GM12878 (cell line): ENCODE measurements at regions not wholly inside any gene's neighbourhood (a gene's known extent, or its start where the extent isn't known, plus 50 kb on each side); places are given as distances from the start of the nearest gene placed in this dataset.
"Not testable (repeated sequence)": the region's sequence is repeated elsewhere in the genome, so short reads cannot be mapped to it uniquely, and the experiment has no call there.

ENCODE experiments used
- ATAC-seq: fragments of 200-7000 bp; cut with Tn5 transposase; 3 replicates; pipeline ENCODE4 v1.9.1; 2020; ENCODE audit warnings: mild to moderate bottlenecking, moderate library complexity
- BruUV-seq: library from RNA; stranded (reverse); fragments of 400-500 nt; replicated peaks from 2 replicates; lab custom pipeline; 2021; lab: Mats Ljungman, UMichigan
- CTCF ChIA-PET: fragments of 300-600 bp; sonication (Branson Sonifier 250); formaldehyde crosslinking; extraction: SDS; loops from one replicate; lab custom pipeline; 2021; ENCODE audit warnings: inconsistent platforms; lab: Yijun Ruan, JAX
- POLR2A ChIA-PET: fragments of 350-600 bp; formaldehyde crosslinking; extraction: SDS; loops from one replicate; lab custom pipeline; 2021; ENCODE audit warnings: inconsistent platforms; lab: Charles Lee
- RAD21 ChIA-PET: fragments of 300-600 bp; sonication (Branson Sonifier 250); formaldehyde crosslinking; loops from one replicate; lab custom pipeline; 2023; ENCODE audit warnings: antibody characterized with exemption; ENCODE audit not compliant: unreplicated experiment; lab: Charles Lee
- SMC1A ChIA-PET: fragments of 300-600 bp; sonication (Branson Sonifier 250); formaldehyde crosslinking; loops from one replicate; lab custom pipeline; 2023; ENCODE audit not compliant: unreplicated experiment, uncharacterized antibody; lab: Charles Lee
- DNase-seq: peaks from one replicate; pipeline ENCODE4 v3.0.0-alpha.2; 2011; ENCODE audit warnings: low read depth, low spot score
- FAIRE-seq: peaks from 3 replicates; lab custom pipeline; 2011; peaks lifted over from hg19 to GRCh38; lab: Jason Lieb, UNC
- H2AFZ ChIP-seq: 2 replicates; pipeline ENCODE4 v1.6.0; 2011; ENCODE audit warnings: low read depth, low read length, control low read depth; ENCODE audit not compliant: control insufficient read depth
- H3K27ac ChIP-seq: 2 replicates; pipeline ENCODE4 v1.5.1; 2011; ENCODE audit warnings: control low read depth; ENCODE audit not compliant: control insufficient read depth, insufficient read depth
- H3K27me3 ChIP-seq, 2 experiments: replicated peaks in 1 of 2; 2 replicates each; pipeline versions ENCODE4 v1.6.0 to v1.6.1; 2011; ENCODE audit warnings: low read length in 1 of 2; ENCODE audit not compliant: control insufficient read depth in 2 of 2, insufficient read depth in 2 of 2
- H3K36me3 ChIP-seq, 2 experiments: 2 replicates each; pipeline ENCODE4 v1.5.1; 2011; ENCODE audit warnings: low read length in 1 of 2; ENCODE audit not compliant: control insufficient read depth in 2 of 2, insufficient read depth in 2 of 2
- H3K4me1 ChIP-seq: 2 replicates; pipeline ENCODE4 v1.6.1; 2011; ENCODE audit warnings: mild to moderate bottlenecking, low read length, moderate library complexity, mixed read lengths; ENCODE audit not compliant: control insufficient read depth, insufficient read depth
- H3K4me2 ChIP-seq: 2 replicates; pipeline ENCODE4 v1.6.0; 2011; ENCODE audit warnings: control low read depth; ENCODE audit not compliant: control insufficient read depth, insufficient read depth
- H3K4me3 ChIP-seq: fragments of 200-600 bp; sonication (generic); 2 replicates; pipeline ENCODE4 v1.5.1; 2016
- H3K79me2 ChIP-seq: 2 replicates; pipeline ENCODE4 v1.6.0; 2011; ENCODE audit warnings: low read length; ENCODE audit not compliant: control insufficient read depth, insufficient read depth
- H3K9ac ChIP-seq: 2 replicates; pipeline ENCODE4 v1.8.0; 2011; ENCODE audit warnings: low read length, control low read depth, mixed read lengths; ENCODE audit not compliant: control insufficient read depth, insufficient read depth
- H3K9me3 ChIP-seq: replicated peaks from 3 replicates; pipeline ENCODE4 v1.5.1; 2011; ENCODE audit warnings: mild to moderate bottlenecking, low read length; ENCODE audit not compliant: control insufficient read depth, insufficient read depth
- H4K20me1 ChIP-seq: 2 replicates; pipeline ENCODE4 v1.6.0; 2011; ENCODE audit not compliant: control insufficient read depth, insufficient read depth
- RAD21 ChIP-seq: IDR thresholded peaks from 2 replicates; pipeline ENCODE4 v1.6.1; 2011; ENCODE audit warnings: mild to moderate bottlenecking, low read depth, low read length, moderate library complexity; ENCODE audit not compliant: insufficient read depth
- SPI1 ChIP-seq: IDR thresholded peaks from 2 replicates; pipeline ENCODE4 v1.6.1; 2011; ENCODE audit warnings: low read depth, mild to moderate bottlenecking, low read length, moderate library complexity, borderline replicate concordance; ENCODE audit not compliant: insufficient read depth
- TAF1 ChIP-seq: IDR thresholded peaks from 2 replicates; pipeline ENCODE4 v1.6.1; 2011; ENCODE audit warnings: mild to moderate bottlenecking, low read depth, low read length, borderline replicate concordance
- ZSCAN29 ChIP-seq: fragments of 450-650 bp; IDR thresholded peaks from 2 replicates; pipeline ENCODE4 v1.6.1; 2017; ENCODE audit warnings: mild to moderate bottlenecking, moderate library complexity
- WGBS: methylation state at CpG from one replicate; pipeline ENCODE4 v1.1.6; 2016; ENCODE audit warnings: low lambda C conversion rate; ENCODE audit not compliant: insufficient replicate concordance, insufficient coverage; ENCODE audit errors: missing lambda C conversion rate; 5-methylcytosine and 5-hydroxymethylcytosine counted together
- in situ Hi-C: fragments of 300-500 bp; cut with MboI; formaldehyde crosslinking; loops from 9 replicates; pipeline ENCODE4 v1.14.3; 2018; ENCODE audit warnings: mixed read lengths
- intact Hi-C: fragments of 100-400 bp; cut with micrococcal nuclease; formaldehyde crosslinking; loops from one replicate; pipeline ENCODE4 v1.14.2; 2022; ENCODE audit not compliant: unreplicated experiment

DNA sequence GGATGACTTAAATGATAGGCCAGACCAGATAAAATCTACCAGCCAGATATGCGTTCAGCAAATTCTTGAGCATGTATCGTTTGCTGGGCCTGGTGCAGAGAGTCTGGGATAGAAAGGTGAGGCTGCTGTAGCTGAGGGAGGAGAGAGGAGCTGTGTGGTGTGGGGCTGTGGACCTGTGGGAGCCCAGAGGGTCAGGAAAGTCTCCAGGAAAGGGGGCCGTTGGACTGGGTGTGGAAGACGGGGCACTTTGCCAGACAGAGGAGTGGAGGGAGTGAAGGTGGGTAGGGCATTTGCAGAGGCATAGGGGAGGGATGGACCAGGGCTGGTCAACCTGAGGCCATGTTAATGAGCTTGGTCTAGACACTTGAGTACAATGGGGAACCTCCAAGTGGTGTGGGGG, 124.7 kb upstream of the UNC5B start (continued):
- TF ChIP-seq TAF1 = no peak
- TF ChIP-seq, all 136 proteins: peak for 0

DNA sequence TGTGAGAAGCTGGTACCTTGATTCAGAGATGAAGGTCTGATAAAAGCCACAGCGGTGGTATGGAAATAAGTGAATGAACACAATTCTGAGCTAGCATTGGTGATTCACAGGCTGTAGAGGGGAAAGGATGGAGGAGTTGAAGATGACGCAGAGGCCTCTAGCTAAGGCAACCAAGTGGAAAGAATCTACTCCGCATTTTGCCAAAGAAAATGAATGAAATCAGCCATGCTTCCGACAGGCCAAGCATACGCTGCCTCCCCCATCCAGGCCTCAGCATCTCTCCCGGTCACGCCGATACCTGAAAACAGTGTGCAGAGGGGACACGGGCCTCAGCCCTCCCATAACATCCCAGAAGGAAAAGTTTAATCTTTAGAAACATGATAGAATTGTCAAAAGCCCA, 124.3 kb upstream of the UNC5B start:
- 48% methylated on average over 9 of the region's 9 CpGs for WGBS
- Histone ChIP-seq H3K4me1 (no peaks in the 10 kb centered on the region), H3K27me3 (no peaks in the 10 kb centered on the region; a peak in 1 of 4 replicates), H4K20me1 (no peaks in the 10 kb centered on the region), H3K9me3 (no peaks in the 10 kb centered on the region), H3K9ac (no peak overlapping the region), H3K79me2 (no peaks in the 10 kb centered on the region), H2AFZ (no peak overlapping the region), H3K4me2 (no peak overlapping the region), H3K36me3 (no peaks in the 10 kb centered on the region), H3K4me3 (no peak overlapping the region), H3K27ac (no peak overlapping the region)
- FAIRE-seq (no peak), ATAC-seq (no peak), DNase-seq (no peak)
- ChIA-PET SMC1A (no interaction called here), RAD21 (no interaction called here), POLR2A (no interaction called here), CTCF (interaction anchor here (1.5 kb wide), 1 partner anchor 9 kb away, joined by 3 read pairs; no protein-coding TSS in a partner anchor)
- in situ Hi-C loops (no loop called here), intact Hi-C loops (no loop called here)
- TF ChIP-seq RAD21 (no peak), SPI1 (no peak), ZSCAN29 (no peak)
- no TSS peak for BruUV-seq

DNA sequence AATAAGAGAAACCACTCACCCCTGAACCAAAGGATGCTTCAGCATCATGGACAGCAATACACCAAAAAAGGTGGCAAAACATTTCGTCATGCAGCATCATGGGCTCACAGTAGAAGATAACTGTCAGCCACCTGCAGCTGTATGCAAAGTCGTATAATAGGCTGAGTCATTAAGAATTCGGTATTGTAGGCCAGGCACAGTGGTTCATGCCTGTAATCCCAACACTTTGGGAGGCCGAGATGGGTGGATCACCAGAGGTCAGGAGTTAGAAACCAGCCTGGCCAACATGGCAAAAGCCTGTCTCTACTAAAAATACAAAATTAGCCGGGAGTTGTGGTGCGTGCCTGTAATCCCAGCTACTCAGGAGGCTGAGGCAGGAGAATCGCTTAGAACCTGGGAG, 123.8 kb upstream of the UNC5B start:
- H3K4me3 ChIP-seq, in situ Hi-C loops, POLR2A ChIA-PET, H3K36me3 ChIP-seq, intact Hi-C loops, H3K4me2 ChIP-seq, BruUV-seq, H3K9ac ChIP-seq, ATAC-seq, H3K4me1 ChIP-seq, H4K20me1 ChIP-seq, CTCF ChIA-PET, DNase-seq, H3K79me2 ChIP-seq, H3K27ac ChIP-seq, H2AFZ ChIP-seq, FAIRE-seq, SMC1A ChIA-PET, H3K9me3 ChIP-seq, H3K27me3 ChIP-seq, RAD21 ChIA-PET: not testable (repeated sequence)
- WGBS = 26% methylated on average over 7 of the region's 7 CpGs
